HG03135 (cell line): ENCODE measurements at regions not wholly inside any gene's neighbourhood (a gene's known extent, or its start where the extent isn't known, plus 50 kb on each side); places are given as distances from the start of the nearest gene placed in this dataset.
"Not testable (repeated sequence)": the region's sequence is repeated elsewhere in the genome, so short reads cannot be mapped to it uniquely, and the experiment has no call there.

ENCODE experiments used
- ATAC-seq: cut with Tn5 transposase; IDR thresholded peaks from one replicate; pipeline ENCODE4 v1.9.1; 2021; ENCODE audit warnings: mild to moderate bottlenecking, moderate library complexity; ENCODE audit not compliant: unreplicated experiment

DNA sequence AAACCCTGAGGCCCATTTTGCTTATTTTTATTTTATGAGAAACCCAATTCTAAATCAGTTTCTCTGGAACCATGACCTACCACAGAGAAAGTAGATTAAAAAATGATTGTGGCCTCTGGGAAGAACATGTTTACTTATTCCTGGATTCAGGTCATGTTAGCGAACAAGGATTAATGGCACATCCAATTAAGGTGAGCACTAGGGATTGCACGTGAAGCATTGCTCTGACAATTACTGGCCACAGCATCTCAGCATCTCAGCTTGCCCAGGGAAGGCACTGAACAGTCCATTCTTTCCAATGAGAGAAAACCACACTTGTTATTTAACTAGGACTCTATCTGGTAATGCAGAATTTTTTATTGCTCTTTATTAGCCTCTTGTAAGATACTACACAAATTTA, 119.8 kb downstream of the ZNF330 start:
- no peak for ATAC-seq

DNA sequence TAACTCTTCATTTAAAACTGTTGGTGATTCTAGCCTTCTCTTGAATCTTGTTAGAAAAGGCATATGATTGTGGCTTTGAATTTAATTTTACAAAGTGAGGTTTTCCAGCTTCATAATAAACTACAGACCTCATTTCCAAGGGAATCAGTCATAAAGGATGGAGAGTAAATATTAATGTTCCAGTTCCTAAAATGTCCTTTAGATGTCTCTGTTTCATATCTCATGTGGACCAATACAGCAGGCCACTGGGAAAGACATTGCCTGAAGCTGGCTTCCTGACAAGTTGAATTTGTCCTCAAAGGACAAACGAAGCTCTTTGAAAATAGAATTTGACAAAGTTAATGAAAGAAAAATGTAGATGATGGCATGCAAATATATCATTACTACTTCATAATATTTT, 125.4 kb downstream of the ZNF330 start:
- no peak for ATAC-seq

DNA sequence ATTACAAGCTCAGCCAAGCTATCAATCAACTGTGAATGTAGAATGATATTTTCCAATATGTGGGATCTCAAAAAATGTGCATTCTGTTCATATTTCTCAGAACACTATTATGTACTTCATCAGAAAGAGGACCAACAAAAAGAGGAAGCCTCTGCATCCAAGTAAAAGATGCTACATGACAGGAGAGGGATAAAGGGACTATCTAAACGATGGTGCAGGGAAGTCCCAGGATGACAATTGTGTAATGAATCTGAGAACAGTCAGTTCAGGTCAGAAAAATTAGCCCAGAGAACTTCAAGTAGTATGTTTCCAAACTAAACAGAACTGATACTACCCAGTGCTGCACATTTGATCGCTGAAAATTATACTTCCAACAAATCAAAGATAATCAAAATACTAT, 127.0 kb downstream of the ZNF330 start:
- ATAC-seq, result no peak

DNA sequence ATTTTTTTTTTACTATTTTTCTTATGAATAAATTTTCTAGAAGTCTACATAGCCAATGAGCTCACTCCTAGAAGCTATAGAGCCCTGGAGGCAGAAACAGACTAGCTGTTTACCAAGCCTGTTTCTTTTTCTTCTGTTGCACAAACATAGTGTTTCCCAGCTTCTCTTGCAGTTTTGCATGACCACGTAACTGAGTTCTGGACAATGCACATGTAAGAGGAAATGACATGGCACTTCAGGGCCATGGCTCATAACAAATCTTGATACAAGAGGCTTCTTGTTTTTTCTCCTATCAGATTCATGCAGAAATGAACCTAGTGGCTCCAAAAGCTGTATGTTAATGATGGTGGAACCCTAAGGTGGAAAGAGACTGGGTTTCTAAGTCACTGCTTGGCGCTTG, 127.4 kb downstream of the ZNF330 start:
- no peak for ATAC-seq

DNA sequence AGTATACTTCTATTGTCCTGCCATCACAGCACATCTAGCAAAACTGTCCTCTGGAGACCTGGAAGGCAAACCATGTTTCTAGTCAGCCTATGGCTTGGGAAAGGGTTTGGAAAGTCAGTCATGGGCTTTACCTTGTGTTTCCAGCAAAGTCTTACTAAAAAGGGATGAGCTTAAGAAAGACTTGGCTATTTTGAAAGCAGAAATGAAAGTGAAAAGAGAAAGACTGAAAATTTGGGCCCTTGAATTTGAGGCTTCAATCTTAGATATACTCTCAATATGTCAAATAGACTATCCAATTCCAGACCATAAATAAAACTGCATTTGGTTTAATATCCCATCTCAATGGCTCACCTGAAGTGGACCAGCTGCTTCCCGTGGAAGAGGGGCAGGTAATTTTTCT, 127.9 kb downstream of the ZNF330 start:
- ATAC-seq, result no peak

DNA sequence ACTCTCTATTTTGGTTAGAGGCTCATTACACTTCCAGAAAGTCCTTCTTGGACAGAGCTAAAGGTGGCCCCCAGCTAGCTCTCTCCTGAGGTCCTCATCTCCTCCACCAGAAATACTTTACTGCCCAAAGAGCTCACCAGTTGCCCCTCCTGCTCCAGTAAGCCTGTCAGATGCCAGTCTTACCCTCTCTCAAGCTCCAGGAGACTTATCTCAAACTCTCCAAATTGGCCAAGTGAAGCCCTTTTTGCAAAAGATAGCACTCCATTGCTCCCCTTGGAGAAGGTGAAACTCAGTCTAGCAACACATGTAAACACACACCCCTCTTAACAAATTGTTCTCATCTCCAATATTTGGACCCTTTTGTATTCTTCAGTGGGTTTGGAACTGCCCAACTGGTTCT, 128.5 kb downstream of the ZNF330 start:
- ATAC-seq, result no peak

DNA sequence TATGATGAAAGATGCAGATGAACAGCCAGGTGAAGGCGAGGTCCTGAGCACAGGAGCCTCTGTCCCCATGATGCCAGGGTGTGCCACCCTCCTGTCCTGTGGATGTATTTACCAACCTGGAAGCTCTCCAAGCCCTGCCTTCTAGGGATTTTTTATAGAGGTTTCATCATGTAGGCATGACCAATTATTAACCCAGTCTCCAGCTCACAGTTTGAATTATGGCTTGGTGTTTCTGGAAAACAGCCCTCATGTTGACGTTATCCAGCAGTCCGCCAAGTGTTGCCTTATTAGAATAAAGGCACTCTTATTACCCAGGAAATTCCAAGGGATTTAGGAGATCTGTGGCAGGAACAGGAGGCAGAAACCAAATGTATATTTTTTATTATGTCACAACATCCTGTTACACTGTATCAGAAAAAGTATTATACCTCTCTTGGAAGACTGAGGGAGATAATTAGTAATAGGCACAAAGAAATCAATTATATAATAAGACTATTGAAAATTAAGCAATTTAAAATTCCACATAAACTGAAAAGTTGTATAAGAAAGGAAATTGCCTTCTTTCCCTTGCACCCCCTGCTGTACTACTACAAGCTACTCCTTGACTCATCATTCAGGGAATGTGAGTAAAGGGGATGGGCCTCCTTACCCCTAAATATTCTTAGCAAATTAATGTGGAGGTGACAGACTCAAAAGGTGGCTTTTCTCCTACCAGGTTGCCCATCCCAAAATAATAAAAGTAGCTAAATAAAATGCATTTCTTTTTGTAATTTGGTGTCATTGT, 129.6 kb downstream of the ZNF330 start:
- ATAC-seq, result no peak

DNA sequence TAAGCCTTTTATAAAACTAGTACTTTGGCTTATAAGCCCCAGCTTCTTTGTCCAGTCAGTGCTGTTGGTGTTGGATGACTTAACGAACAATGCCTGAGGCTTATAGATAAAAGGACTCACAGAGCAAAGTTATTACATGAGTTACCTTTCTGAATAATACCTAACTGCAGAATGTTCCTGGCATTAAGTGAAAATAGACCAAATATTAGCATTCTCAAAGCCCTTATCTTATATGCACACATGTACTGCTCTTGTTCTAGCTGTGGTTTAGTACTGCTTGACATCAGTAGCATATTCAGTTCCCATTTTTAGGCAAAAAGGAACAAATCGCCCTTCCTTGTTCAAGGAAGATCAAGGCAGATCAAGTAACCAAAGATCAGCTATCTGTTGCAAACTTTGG, 131.6 kb downstream of the ZNF330 start:
- ATAC-seq, result no peak

DNA sequence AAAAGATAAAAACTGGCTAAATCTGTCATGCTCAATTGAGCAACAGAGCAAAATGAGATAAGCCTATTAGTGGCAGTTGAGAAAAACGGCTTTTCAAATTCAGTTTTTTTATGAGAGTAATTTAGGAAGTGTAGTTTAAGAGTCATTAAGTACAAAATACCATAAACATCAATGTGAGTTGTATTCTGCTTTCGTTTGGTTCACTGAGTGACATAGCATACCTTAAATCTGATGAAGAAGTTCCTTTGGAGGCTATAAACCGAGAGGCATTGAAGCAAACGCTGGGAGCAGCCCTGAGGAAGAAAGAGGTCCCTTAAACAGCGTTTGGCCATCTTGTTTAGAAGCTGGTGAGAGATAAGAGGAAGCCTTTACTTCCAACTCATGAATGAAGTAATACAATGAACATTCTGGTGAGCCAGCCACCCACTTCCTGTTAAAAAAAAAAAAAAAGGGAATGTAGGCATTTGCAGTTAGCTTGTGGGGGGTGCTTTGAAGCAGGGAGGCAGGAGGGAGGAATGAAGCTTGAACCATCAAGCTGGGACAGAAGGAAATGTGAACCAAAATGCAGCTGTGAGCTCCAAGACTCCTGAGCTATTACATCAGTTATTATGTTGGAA, 132.3 kb downstream of the ZNF330 start:
- ATAC-seq, result no peak

DNA sequence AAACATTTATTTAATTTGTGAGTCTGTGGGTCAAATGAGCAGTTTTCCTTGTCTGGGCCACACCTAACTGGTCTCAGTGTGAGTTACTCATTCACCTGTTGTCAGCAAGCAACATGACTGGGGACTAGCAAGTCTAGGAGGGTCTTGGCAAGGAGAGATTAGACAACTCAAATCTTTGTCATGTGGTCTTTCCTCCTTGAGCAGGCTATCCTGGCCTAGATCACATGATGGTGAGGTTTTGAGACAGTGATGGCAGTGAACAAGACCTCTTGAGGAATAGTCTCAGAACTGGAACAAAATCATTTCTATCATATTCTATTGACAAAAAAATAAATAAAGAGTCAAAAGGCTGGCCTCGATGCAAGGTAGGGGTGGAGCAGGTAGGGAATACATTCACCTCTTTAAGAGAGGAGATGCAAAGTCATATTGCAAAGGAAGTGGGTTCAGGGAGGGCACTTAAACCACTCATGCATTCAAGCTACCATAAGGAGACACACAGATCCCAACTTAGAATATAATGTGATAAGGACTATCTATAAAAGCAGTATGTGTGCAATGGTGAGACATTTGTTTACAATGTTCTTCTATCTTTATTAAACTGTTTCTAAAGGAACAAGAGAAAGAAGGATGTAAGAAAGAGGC, 135.7 kb downstream of the ZNF330 start:
- no peak for ATAC-seq

DNA sequence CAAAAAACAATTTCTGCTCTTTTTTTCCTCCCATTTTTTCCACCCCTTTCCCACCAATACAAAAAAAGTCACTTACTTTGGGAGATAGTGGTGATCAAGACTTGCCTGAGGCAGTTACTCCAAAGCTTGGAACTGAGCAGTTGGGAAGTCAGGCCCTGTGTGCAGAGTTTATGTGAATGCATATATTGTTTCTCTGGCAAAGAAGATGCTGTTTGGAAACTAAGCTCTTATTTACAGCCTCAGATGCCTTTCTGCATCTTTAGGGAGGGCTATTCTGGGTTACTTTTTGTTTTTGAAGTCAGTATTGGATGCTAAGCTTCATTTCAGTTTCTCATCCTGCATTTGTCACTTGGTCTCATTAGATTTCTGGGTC, 136.3 kb downstream of the ZNF330 start:
- ATAC-seq, result no peak

DNA sequence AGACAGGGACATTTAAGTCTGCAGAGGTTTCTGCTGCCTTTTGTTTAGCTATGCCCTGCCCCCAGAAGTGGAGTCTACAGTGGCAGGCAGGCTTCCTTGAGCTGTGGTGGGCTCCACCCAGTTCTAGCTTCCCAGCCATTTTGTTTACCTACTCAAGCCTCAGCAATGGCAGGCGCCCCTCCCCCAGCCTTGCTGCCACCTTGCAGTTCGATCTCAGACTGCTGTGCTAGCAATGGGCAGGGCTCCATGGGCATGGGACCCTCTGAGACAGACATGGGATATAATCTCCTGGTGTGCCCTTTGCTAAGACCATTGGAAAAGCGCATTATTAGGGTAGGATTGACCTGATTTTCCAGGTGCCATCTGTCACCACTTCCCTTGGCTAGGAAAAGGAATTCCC, 147.5 kb downstream of the ZNF330 start:
- not testable (repeated sequence) for ATAC-seq

DNA sequence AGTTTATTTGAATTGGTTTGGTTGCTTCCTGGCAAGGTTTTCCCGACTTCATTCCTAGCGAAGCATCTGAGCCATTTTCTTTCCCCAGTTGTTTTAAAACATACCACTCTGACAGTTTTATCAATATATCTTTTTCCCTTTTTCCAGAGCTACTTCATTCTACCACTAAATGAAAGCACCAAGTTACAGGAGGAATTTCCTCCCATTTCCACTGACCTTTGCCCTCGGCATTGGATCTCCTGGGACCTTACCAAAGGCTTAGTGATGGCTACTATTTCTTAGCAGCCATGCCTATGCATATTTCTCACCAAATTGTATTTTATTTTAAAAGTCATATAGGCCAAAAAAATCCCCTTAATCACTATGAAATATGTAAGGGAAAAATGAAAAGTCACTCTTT, 150.5 kb downstream of the ZNF330 start:
- ATAC-seq, result no peak

DNA sequence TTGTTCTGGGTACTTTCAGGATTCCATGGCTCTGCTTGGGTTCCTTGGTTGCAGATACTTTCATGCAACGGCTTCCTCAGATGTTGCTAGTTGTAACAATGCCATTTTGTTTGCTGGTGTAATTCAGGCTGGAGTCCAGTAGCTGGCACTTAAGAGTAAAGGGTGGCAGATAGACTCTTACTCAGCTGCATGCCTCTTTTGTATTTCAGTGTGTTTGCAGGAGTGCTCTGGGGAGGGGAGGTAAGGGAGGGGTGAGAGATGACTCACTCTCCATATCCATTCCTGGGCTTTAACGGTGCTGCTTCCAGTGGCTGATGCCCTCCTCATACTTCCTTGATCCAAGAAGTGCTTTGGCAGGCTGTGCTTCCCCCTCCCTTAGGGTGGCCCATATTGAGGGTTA, 155.2 kb downstream of the ZNF330 start:
- ATAC-seq, result no peak

DNA sequence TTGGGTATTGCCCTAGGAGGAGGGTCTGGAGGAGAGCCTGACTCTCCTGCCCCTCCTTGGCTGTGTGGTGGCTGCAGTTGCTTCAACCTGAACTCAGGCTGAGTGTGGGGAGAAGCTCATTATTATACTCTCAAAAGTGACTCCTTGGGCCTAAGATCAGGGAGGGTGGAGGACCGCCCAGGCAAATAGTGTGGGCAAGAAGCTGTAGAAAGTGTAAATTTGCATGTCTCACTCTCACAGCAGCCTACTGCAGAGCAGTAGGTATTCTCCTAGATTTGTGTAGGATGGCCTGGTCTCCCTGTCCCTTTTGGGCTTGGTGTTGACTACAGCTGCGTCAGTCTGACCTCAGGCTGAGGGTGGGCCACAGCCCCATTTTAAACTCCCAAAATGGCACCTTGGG, 156.1 kb downstream of the ZNF330 start:
- no peak for ATAC-seq

DNA sequence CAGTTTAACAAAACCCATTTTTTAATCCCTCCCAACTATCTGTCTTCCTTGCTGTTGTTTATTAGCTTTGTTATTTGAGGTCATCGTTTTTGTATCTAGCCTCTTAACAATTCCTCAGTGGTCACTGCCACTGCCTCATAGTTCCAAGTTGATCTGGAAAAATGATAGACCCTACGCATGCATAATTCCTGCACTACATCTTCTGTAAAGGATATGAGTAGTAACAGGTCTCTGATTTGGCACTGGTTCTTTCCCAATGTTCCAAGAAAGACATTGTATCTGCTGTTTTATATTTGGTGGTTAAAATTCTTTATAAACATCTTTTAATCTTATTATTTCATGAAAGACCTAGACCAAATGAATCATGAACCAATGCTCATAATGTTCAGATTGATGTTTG, 166.6 kb downstream of the ZNF330 start:
- ATAC-seq, result no peak

DNA sequence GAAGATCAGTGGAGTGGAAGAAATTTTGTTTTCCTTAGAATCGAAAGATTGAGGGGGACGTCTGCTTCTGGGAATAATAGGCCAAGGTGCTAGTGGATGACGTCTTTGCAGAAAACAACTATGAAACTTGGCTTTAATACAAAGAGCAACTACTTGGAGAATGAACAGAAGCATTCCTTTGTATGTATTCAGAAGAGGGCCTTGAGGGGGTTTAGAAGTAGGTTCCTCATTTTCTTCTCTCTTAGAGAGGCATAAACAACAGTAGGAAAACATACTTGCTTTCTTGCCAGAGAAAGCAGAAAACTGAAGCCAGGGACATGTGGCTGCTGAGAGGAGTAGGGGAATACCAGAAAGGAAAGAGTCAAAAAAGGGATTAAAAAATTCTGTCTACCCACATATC, 167.8 kb downstream of the ZNF330 start:
- no peak for ATAC-seq

DNA sequence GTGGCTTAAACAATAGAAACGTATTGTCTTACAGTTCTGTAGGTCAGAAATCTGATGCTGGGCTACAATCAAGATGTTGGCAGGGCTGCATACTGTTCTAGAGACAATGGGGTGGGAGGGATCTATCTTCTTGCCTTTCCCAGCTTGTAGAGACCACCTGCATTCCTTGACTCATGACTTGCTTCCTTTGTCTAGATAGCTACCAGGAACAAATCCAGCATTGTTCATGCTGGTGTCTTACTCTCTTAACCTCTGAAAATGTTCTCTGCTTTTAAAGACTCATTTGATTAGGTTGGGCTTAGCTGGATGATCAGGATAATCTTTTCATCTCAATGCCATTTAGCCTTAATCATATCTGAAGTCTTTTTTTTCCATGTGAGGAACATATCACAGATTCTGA, 169.0 kb downstream of the ZNF330 start:
- no peak for ATAC-seq

DNA sequence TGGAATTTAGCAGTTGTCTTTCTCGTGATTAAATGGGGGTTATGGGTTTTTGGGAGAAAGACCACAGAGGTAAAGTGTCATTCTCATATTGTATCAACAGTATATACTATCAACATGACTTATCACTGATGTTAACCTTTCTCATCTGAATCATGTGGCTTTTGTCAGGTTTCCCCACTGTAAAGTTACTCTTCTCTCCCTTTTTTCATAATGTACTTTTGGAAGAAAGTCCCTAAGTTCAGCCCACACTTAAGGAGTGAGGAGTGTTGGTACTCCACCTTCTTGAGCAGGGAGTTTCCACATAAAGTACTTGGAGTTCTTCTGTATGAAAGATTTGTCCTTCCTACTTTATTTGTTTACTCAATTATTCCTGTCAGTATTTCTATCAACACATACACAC, 169.9 kb downstream of the ZNF330 start:
- no peak for ATAC-seq

DNA sequence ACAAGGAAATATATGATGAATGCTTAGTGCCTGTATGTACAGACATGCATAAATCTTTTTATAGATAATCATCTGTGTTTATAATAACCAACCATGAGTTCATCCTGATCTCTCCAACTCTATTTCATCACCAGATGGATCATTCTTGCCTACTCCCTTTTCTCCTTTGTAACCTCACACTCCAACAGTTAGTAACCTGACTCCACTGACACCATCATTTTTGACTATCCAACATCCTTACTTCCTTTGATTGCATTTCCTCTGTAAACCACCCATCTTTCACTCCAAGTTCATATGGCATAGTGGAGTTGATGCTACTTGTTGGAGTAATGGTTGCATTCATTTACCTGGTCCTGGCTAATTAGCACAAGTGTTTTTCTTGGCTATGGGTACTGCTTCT, 170.6 kb downstream of the ZNF330 start:
- ATAC-seq, result no peak

DNA sequence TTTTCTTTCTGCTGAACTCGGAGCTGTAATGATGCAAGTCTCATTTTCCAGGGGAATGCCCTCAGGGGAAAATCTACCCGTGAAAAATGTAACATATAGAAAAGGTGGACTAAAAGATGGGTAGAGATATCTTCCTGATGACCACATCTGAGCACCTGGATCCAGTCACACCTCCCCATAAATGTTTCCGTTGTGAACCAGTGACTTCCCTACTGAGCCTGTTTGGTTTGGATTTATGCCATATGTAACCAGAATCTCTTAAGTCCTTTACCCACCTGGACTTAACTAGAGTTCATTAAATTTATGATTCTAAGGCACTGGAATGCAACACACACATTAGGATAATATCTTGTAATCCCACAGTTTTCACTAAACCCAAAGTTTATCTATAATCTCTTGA, 171.1 kb downstream of the ZNF330 start:
- ATAC-seq, result no peak

DNA sequence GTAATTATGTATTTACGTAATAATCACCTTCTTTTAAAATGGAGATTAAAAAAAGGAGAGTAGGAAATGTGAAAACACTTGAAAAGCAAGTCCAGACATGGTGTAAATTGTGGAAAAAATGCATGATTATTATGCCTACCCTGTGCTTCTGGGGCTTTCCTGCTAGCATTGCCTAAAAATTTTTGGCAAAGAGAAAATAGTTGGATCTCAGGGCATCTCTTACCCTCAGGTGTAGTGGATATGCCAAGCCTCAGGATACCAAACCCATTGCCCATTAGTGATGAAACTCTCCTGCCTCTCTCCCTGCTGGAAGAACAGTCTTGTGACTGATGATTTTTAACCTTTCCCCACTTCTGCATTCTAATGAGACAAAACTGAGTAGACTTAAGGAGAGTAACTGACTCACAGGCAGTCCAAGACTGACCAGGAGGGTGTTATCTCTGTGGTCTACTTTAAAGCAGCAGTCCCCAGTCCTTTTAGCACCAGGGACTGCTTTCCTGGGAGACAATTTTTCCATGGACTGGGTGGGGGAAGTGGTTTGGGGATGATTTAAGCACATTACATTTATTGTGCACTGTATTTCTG, 174.6 kb downstream of the ZNF330 start:
- no peak for ATAC-seq
